Trophoblast cell (in vitro differentiated cells and primary cell): ENCODE measurements at regions not wholly inside any gene's neighbourhood (a gene's known extent, or its start where the extent isn't known, plus 50 kb on each side); places are given as distances from the start of the nearest gene placed in this dataset.

ENCODE experiments used
- DNase-seq, 2 donors: peaks; one replicate each; pipeline ENCODE4 v3.0.0-alpha.2; 2016
- H2AFZ ChIP-seq: 2 replicates; pipeline ENCODE4 v1.6.1; 2013; ENCODE audit warnings: low read length, moderate library complexity, mild to moderate bottlenecking; ENCODE audit not compliant: insufficient read depth, poor library complexity
- H2AK5ac ChIP-seq: 2 replicates; pipeline ENCODE4 v1.6.1; 2013; ENCODE audit warnings: mild to moderate bottlenecking, low read length
- H2BK120ac ChIP-seq: 2 replicates; pipeline ENCODE4 v1.6.1; 2013; ENCODE audit warnings: low read length, mild to moderate bottlenecking, moderate library complexity; ENCODE audit not compliant: insufficient read depth, poor library complexity
- H2BK12ac ChIP-seq: 2 replicates; pipeline ENCODE4 v1.6.1; 2013; ENCODE audit warnings: mild to moderate bottlenecking, low read length, moderate library complexity
- H2BK5ac ChIP-seq: 2 replicates; pipeline ENCODE4 v1.6.1; 2013; ENCODE audit warnings: low read length, low read depth, moderate library complexity, mild to moderate bottlenecking; ENCODE audit not compliant: poor library complexity
- H3K14ac ChIP-seq: 2 replicates; pipeline ENCODE4 v1.6.1; 2013; ENCODE audit warnings: mild to moderate bottlenecking, low read length
- H3K18ac ChIP-seq: 2 replicates; pipeline ENCODE4 v1.6.1; 2013; ENCODE audit warnings: mild to moderate bottlenecking, low read length
- H3K23ac ChIP-seq: 2 replicates; pipeline ENCODE4 v1.6.1; 2013; ENCODE audit warnings: low read length
- H3K27ac ChIP-seq: 2 replicates; pipeline ENCODE4 v1.5.1; 2013; ENCODE audit warnings: low read depth, mild to moderate bottlenecking, inconsistent platforms, low read length, moderate library complexity
- H3K27me3 ChIP-seq: 2 replicates; pipeline ENCODE4 v1.6.1; 2013; ENCODE audit warnings: inconsistent platforms, mild to moderate bottlenecking, low read length, moderate library complexity; ENCODE audit not compliant: insufficient read depth
- H3K36me3 ChIP-seq, 2 experiments: 1 replicate in 1 of 2; 2 replicates in 1 of 2; pipeline ENCODE4 v1.6.1; 2013; ENCODE audit warnings: low read length in 2 of 2, mild to moderate bottlenecking in 2 of 2, moderate library complexity in 1 of 2; ENCODE audit not compliant: insufficient read depth in 2 of 2, control insufficient read depth in 1 of 2
- H3K4ac ChIP-seq: 2 replicates; pipeline ENCODE4 v1.6.1; 2013; ENCODE audit warnings: low read depth, mild to moderate bottlenecking, low read length, moderate library complexity
- H3K4me1 ChIP-seq, 2 experiments: 1 replicate in 1 of 2; 2 replicates in 1 of 2; pipeline ENCODE4 v1.6.1; 2013; ENCODE audit warnings: low read length in 2 of 2, mild to moderate bottlenecking in 2 of 2, moderate library complexity in 1 of 2; ENCODE audit not compliant: insufficient read depth in 2 of 2, control insufficient read depth in 1 of 2
- H3K4me2 ChIP-seq: 2 replicates; pipeline ENCODE4 v1.6.1; 2013; ENCODE audit warnings: inconsistent platforms, mild to moderate bottlenecking, low read length, moderate library complexity
- H3K4me3 ChIP-seq: 2 replicates; pipeline ENCODE4 v1.5.1; 2013; ENCODE audit warnings: mild to moderate bottlenecking, low read depth, low read length, inconsistent platforms
- H3K79me1 ChIP-seq: one replicate; pipeline ENCODE4 v1.6.1; 2013; ENCODE audit warnings: low read length
- H3K79me2 ChIP-seq: 2 replicates; pipeline ENCODE4 v1.6.1; 2013; ENCODE audit warnings: low read length, mild to moderate bottlenecking; ENCODE audit not compliant: control insufficient read depth, insufficient read depth, poor library complexity
- H3K9ac ChIP-seq: 2 replicates; pipeline ENCODE4 v1.6.1; 2013; ENCODE audit warnings: mild to moderate bottlenecking, low read length
- H3K9me3 ChIP-seq: 2 replicates; pipeline ENCODE4 v1.6.1; 2013; ENCODE audit warnings: low read depth, mild to moderate bottlenecking, control low read depth, inconsistent platforms, low read length; ENCODE audit not compliant: insufficient read depth
- H4K12ac ChIP-seq: 2 replicates; pipeline ENCODE4 v1.6.1; 2013; ENCODE audit warnings: low read depth, mild to moderate bottlenecking, low read length, moderate library complexity
- H4K8ac ChIP-seq: 2 replicates; pipeline ENCODE4 v1.6.1; 2013; ENCODE audit warnings: low read depth, mild to moderate bottlenecking, low read length, moderate library complexity
- H4K91ac ChIP-seq: one replicate; pipeline ENCODE4 v1.6.1; 2013; ENCODE audit warnings: low read depth, mild to moderate bottlenecking, low read length, moderate library complexity
- WGBS: extraction: QIAGEN DNeasy Blood & Tissue Kit; methylation state at CpG from one replicate; pipeline ENCODE4 v1.1.7; 2013; ENCODE audit warnings: missing lambda C conversion rate; ENCODE audit not compliant: insufficient read length, insufficient coverage; ENCODE audit errors: extremely low coverage; 5-methylcytosine and 5-hydroxymethylcytosine counted together

- DNase-seq = no peak
- H3K79me2 ChIP-seq = no peaks in the 10 kb centered on the region
- 100% methylated on average over 2 of the region's 2 CpGs for WGBS
- no peak overlapping the region for H2AFZ ChIP-seq
- H2AK5ac ChIP-seq = no peak overlapping the region
- no peak overlapping the region for H3K4ac ChIP-seq
- H3K27me3 ChIP-seq = no peaks in the 10 kb centered on the region
- no peak overlapping the region for H3K4me3 ChIP-seq
- H3K23ac ChIP-seq = no peak overlapping the region
- no peak overlapping the region for H3K9ac ChIP-seq
- no peaks in the 10 kb centered on the region for H3K36me3 ChIP-seq
- no peak overlapping the region for H2BK12ac ChIP-seq
- H3K14ac ChIP-seq = no peak overlapping the region
- no peak overlapping the region for H2BK120ac ChIP-seq
- H3K79me1 ChIP-seq = no peaks in the 10 kb centered on the region
- no peak overlapping the region for H4K8ac ChIP-seq
- H3K4me2 ChIP-seq = no peak overlapping the region
- H4K12ac ChIP-seq = no peak overlapping the region
- H3K27ac ChIP-seq = no peak overlapping the region
- no peaks in the 10 kb centered on the region for H3K4me1 ChIP-seq
- H3K18ac ChIP-seq = no peak overlapping the region
- peaks cover 27% of the 10 kb centered on the region for H3K9me3 ChIP-seq
- H2BK5ac ChIP-seq = no peak overlapping the region
- no peak overlapping the region for H4K91ac ChIP-seq
Measured at GRCh38 chr22:48858856-48859255, 968.8 kb downstream of the BRD1 start.

GRCh38 chr22:48858121-48858520 is 969.6 kb downstream of the BRD1 start:
- Histone ChIP-seq H3K4me3 (no peak overlapping the region), H3K4me2 (no peak overlapping the region), H3K27me3 (no peaks in the 10 kb centered on the region), H2AFZ (no peak overlapping the region), H3K23ac (no peak overlapping the region), H3K9me3 (peaks cover 31% of the 10 kb centered on the region), H2BK12ac (no peak overlapping the region), H2BK120ac (no peak overlapping the region), H4K12ac (no peak overlapping the region), H3K18ac (no peak overlapping the region), H3K9ac (no peak overlapping the region), H3K4me1 (no peaks in the 10 kb centered on the region), H2BK5ac (no peak overlapping the region), H3K4ac (no peak overlapping the region), H4K8ac (no peak overlapping the region), H3K36me3 (no peaks in the 10 kb centered on the region), H2AK5ac (no peak overlapping the region), H3K27ac (no peak overlapping the region), H3K14ac (no peak overlapping the region), H4K91ac (no peak overlapping the region), H3K79me2 (no peaks in the 10 kb centered on the region), H3K79me1 (no peaks in the 10 kb centered on the region)
- WGBS = no CpG with 5 or more reads among the region's 9 CpGs
- no peak for DNase-seq

GRCh38 chr22:48857202-48857805 is 970.4 kb downstream of the BRD1 start:
- Histone ChIP-seq H3K14ac (no peak overlapping the region), H3K27me3 (no peaks in the 10 kb centered on the region)

GRCh38 chr22:48856308-48856615 is 971.4 kb downstream of the BRD1 start:
- Histone ChIP-seq H3K4me3 (no peak overlapping the region), H2AK5ac (no peak overlapping the region), H3K4me1 (no peaks in the 10 kb centered on the region), H3K27ac (no peak overlapping the region), H2AFZ (no peak overlapping the region), H3K9ac (no peak overlapping the region), H3K79me2 (no peaks in the 10 kb centered on the region), H3K79me1 (no peaks in the 10 kb centered on the region), H3K18ac (no peak overlapping the region), H2BK5ac (no peak overlapping the region), H3K4me2 (no peak overlapping the region), H3K14ac (no peak overlapping the region), H3K4ac (no peak overlapping the region), H3K9me3 (peaks cover 40% of the 10 kb centered on the region), H2BK12ac (no peak overlapping the region), H4K12ac (no peak overlapping the region), H4K8ac (no peak overlapping the region), H3K27me3 (no peaks in the 10 kb centered on the region), H4K91ac (no peak overlapping the region), H2BK120ac (no peak overlapping the region), H3K23ac (no peak overlapping the region), H3K36me3 (no peaks in the 10 kb centered on the region)
- WGBS = no CpG with 5 or more reads among the region's 8 CpGs
- DNase-seq = no peak

More at GRCh38 chr22:48857202-48857805, 970.4 kb downstream of the BRD1 start:
- no peak overlapping the region for H2AK5ac ChIP-seq
- no peak overlapping the region for H3K18ac ChIP-seq
- no peak overlapping the region for H4K12ac ChIP-seq
- H3K4me2 ChIP-seq = no peak overlapping the region
- H3K79me1 ChIP-seq = no peaks in the 10 kb centered on the region
- no peaks in the 10 kb centered on the region for H3K36me3 ChIP-seq
- no peak overlapping the region for H3K4me3 ChIP-seq
- no peak overlapping the region for H4K8ac ChIP-seq
- H2AFZ ChIP-seq = no peak overlapping the region
- H3K79me2 ChIP-seq = no peaks in the 10 kb centered on the region
- no peak overlapping the region for H3K9ac ChIP-seq
- H2BK12ac ChIP-seq = no peak overlapping the region
- H3K4ac ChIP-seq = no peak overlapping the region
- H2BK120ac ChIP-seq = no peak overlapping the region
- no peak overlapping the region for H4K91ac ChIP-seq
- no peak for DNase-seq
- H3K9me3 ChIP-seq = peaks cover 31% of the 10 kb centered on the region
- no peak overlapping the region for H2BK5ac ChIP-seq
- no peak overlapping the region for H3K23ac ChIP-seq
- no CpG with 5 or more reads among the region's 13 CpGs for WGBS
- H3K27ac ChIP-seq = no peak overlapping the region
- no peaks in the 10 kb centered on the region for H3K4me1 ChIP-seq
